ENCODE measurements at regions not wholly inside any gene's neighbourhood (a gene's known extent, or its start where the extent isn't known, plus 50 kb on each side); places are given as distances from the start of the nearest gene placed in this dataset.

DNA sequence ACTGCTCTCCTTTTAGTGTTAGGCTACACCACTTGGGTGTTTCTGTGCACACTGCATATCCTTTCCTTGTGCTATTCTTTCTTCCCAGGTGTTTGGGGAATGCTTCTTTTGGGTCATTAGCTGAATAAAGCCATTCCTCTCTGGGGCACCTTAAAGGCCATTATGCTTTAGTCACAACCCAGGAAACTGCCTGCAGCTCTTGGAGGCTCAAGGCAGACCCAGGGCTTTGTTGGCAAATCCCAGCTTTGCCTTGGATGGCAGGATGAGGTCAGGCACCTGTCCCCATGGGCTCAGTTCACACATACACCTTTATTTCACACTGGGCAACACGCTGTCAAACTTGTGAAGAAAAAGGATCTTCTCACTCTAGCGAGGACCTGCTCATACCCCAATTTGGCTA is 460.6 kb downstream of the CCSER2 start:
- TF ChIP-seq CTCF (IDR thresholded peaks at IDR 0.05 in 4 of 5, conservative IDR thresholded peaks at IDR 0.05 in 1 of 5) (no peak), POLR2A (IDR thresholded peaks at IDR 0.05) (no peak)
